Osteocyte (in vitro differentiated cells): ENCODE measurements at regions not wholly inside any gene's neighbourhood (a gene's known extent, or its start where the extent isn't known, plus 50 kb on each side); places are given as distances from the start of the nearest gene placed in this dataset.

Experiments
- DNase-seq: peaks from one replicate; pipeline ENCODE4 v3.0.0; 2021; ENCODE audit warnings: mixed read lengths; ENCODE audit not compliant: unreplicated experiment; ENCODE audit errors: extremely low spot score
- H3K27ac Mint-ChIP-seq: one replicate; pipeline ENCODE4 v1.8.0; 2021; ENCODE audit warnings: mild to moderate bottlenecking, mixed read lengths; ENCODE audit not compliant: unreplicated experiment
- H3K27me3 Mint-ChIP-seq: one replicate; pipeline ENCODE4 v1.8.0; 2021; ENCODE audit warnings: mixed read lengths; ENCODE audit not compliant: unreplicated experiment
- H3K36me3 Mint-ChIP-seq: one replicate; pipeline ENCODE4 v1.8.0; 2021; ENCODE audit warnings: mixed read lengths; ENCODE audit not compliant: unreplicated experiment
- H3K4me1 Mint-ChIP-seq: one replicate; pipeline ENCODE4 v1.8.0; 2021; ENCODE audit warnings: mixed read lengths; ENCODE audit not compliant: unreplicated experiment
- H3K4me3 Mint-ChIP-seq: one replicate; pipeline ENCODE4 v1.8.0; 2021; ENCODE audit warnings: mild to moderate bottlenecking, moderate library complexity, mixed read lengths; ENCODE audit not compliant: unreplicated experiment
- H3K9me3 Mint-ChIP-seq: one replicate; pipeline ENCODE4 v1.8.0; 2021; ENCODE audit warnings: mixed read lengths; ENCODE audit not compliant: unreplicated experiment
- CTCF ChIP-seq: fragments of 200-600 bp; sonication (generic); IDR thresholded peaks from 2 replicates; pipeline ENCODE4 v1.5.0; 2021; ENCODE audit warnings: antibody characterized with exemption, mild to moderate bottlenecking, moderate library complexity

- TF ChIP-seq CTCF, result no peak
- H3K27ac Mint-ChIP-seq, result no peak overlapping the region
- no peak for DNase-seq
- H3K36me3 Mint-ChIP-seq, result no peaks in the 10 kb centered on the region
- no peaks in the 10 kb centered on the region for H3K4me1 Mint-ChIP-seq
- peaks cover 13% of the 10 kb centered on the region for H3K27me3 Mint-ChIP-seq
- no peaks in the 10 kb centered on the region for H3K9me3 Mint-ChIP-seq
- no peak overlapping the region for H3K4me3 Mint-ChIP-seq
These were observed 219.9 kb downstream of the SEC23A start for GRCh38 chr14:38883127-38883526.

DNA sequence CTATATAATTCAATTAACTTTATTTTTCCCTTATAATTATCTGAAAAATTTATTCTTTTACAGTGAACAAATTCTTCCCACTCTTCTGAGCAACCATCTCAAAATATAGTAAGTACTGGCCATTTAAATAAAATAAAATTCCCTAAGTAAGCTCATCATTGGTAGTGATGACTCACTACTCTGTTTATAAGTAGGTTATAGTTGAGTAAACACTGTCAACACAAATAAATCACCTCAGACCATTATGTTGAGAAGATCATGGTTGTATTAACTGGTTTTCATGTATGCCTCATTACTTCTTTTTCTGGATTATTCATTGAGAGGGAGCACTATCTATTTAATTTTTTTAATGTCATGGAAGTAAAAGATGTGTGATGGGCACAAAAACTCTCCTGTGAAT, 220.5 kb downstream of the SEC23A start:
- Mint-ChIP-seq H3K36me3 (no peaks in the 10 kb centered on the region), H3K4me3 (no peak overlapping the region), H3K27ac (no peak overlapping the region), H3K4me1 (no peaks in the 10 kb centered on the region), H3K9me3 (no peaks in the 10 kb centered on the region), H3K27me3 (peaks cover 13% of the 10 kb centered on the region)
- no peak for TF ChIP-seq CTCF
- no peak for DNase-seq

GRCh38 chr14:38880643-38881524, 222.2 kb downstream of the SEC23A start:
- TF ChIP-seq CTCF, result no peak
- Mint-ChIP-seq H3K27ac (no peak overlapping the region), H3K36me3 (no peaks in the 10 kb centered on the region), H3K9me3 (no peaks in the 10 kb centered on the region), H3K4me1 (no peaks in the 10 kb centered on the region), H3K4me3 (no peak overlapping the region), H3K27me3 (peaks cover 18% of the 10 kb centered on the region)
- no peak for DNase-seq

DNA sequence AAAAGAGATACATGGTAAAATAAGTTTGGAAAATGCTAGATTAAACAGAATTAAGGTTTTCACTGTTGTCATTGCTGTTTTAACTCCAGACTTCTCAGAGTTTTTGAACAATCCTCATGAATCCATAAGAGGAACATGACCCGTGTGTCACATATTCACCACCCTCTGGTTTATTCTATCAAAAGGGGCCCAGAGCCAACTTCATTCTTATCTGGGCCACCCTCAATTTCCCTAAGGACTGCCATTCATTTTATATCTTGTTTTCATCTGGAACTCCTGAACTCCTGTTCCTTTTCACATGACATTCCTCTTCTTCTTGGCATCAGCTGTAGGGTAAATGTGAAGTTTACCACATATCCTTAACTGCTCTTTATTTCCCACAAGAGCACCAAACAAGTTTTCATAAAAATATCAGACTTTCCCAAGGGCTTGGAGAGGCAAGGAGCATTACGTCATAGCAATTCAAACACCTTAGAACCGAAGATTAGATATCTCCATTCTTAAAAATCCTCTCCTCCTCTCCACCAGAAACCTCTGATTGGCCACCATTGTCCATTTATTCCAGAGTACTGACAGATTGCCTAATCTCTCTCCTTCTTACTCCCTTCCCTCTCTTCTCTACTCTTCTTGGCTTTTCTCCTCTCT, 225.2 kb downstream of the SEC23A start:
- TF ChIP-seq CTCF, result no peak
- DNase-seq, result no peak
- Mint-ChIP-seq H3K4me3 (no peak overlapping the region), H3K9me3 (no peaks in the 10 kb centered on the region), H3K27ac (no peak overlapping the region), H3K27me3 (peaks cover 15% of the 10 kb centered on the region), H3K36me3 (no peaks in the 10 kb centered on the region), H3K4me1 (no peaks in the 10 kb centered on the region)

DNA sequence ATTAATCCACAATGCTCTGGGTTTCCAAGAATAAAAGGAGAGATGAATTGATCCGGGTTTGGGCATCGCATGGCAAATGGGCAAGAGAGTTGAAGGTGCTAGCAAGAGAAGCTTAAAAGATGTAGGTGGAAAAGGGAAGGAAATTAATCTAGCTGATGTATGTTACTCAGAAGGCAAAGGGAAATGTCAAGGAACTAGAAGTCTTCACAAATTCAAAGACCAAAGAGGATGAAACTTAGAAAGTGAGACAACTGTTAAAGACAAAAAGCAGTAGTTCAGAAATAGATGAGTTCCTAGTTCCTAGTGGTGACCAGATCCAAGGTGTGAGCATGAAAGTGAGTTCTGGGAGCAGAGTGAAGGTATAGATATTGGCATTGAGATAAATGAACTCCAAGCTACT, 228.3 kb downstream of the SEC23A start:
- no peak for DNase-seq
- TF ChIP-seq CTCF, result no peak
- Mint-ChIP-seq H3K4me3 (no peak overlapping the region), H3K9me3 (no peaks in the 10 kb centered on the region), H3K27ac (no peak overlapping the region), H3K4me1 (no peaks in the 10 kb centered on the region), H3K27me3 (peaks cover 19% of the 10 kb centered on the region), H3K36me3 (no peaks in the 10 kb centered on the region)
